WTC11 (cell line): ENCODE measurements at regions not wholly inside any gene's neighbourhood (a gene's known extent, or its start where the extent isn't known, plus 50 kb on each side); places are given as distances from the start of the nearest gene placed in this dataset.

Experiments used
- ATAC-seq: fragments of 200-7000 bp; cut with Tn5 transposase; 2 replicates; pipeline ENCODE4 v1.10.0; 2021; ENCODE audit warnings: mild to moderate bottlenecking, moderate library complexity
- CTCF ChIA-PET: fragments of 300-600 bp; sonication (Branson Sonifier 250); formaldehyde crosslinking; loops from one replicate; lab custom pipeline; 2021; ENCODE audit warnings: antibody characterized with exemption; lab: Charles Lee
- POLR2A ChIA-PET: fragments of 350-600 bp; sonication (Branson Sonifier 250); formaldehyde crosslinking; loops from one replicate; lab custom pipeline; 2021; ENCODE audit warnings: antibody characterized with exemption; lab: Charles Lee
- DNase-seq: peaks from one replicate; pipeline ENCODE4 v3.0.0; 2021; ENCODE audit warnings: low spot score
- H3K27ac Mint-ChIP-seq: 2 replicates; pipeline ENCODE4 v1.8.0; 2021; ENCODE audit warnings: mixed read lengths
- H3K27me3 Mint-ChIP-seq: 2 replicates; pipeline ENCODE4 v1.8.0; 2021; ENCODE audit warnings: low read depth, mild to moderate bottlenecking, moderate library complexity, mixed read lengths
- H3K36me3 Mint-ChIP-seq: 2 replicates; pipeline ENCODE4 v1.8.0; 2021; ENCODE audit warnings: mixed read lengths
- H3K4me1 Mint-ChIP-seq: 2 replicates; pipeline ENCODE4 v1.8.0; 2022; ENCODE audit warnings: mixed read lengths
- H3K4me3 Mint-ChIP-seq: 2 replicates; pipeline ENCODE4 v1.8.0; 2021; ENCODE audit warnings: mild to moderate bottlenecking, moderate library complexity, mixed read lengths
- H3K9me3 Mint-ChIP-seq: 2 replicates; pipeline ENCODE4 v1.8.0; 2021; ENCODE audit warnings: mixed read lengths
- ATF6 ChIP-seq: sonication (generic); formaldehyde crosslinking; IDR thresholded peaks from 2 replicates; pipeline ENCODE4 v1.8.1; 2023; ENCODE audit warnings: mild to moderate bottlenecking, missing genetic modification reagents
- CDX4 ChIP-seq: fragments of 250-450 bp; sonication (Bioruptor Pico); IDR thresholded peaks from 2 replicates; pipeline ENCODE4 v1.9.0; 2021; ENCODE audit warnings: moderate library complexity, mild to moderate bottlenecking, inconsistent platforms, borderline replicate concordance
- CREB1 ChIP-seq: sonication (generic); formaldehyde crosslinking; IDR thresholded peaks from 2 replicates; pipeline ENCODE4 v1.8.0; 2023; ENCODE audit warnings: mild to moderate bottlenecking, missing genetic modification reagents
- CREM ChIP-seq: sonication (generic); formaldehyde crosslinking; IDR thresholded peaks from 2 replicates; pipeline ENCODE4 v1.8.1; 2022; ENCODE audit warnings: mild to moderate bottlenecking, missing genetic modification reagents, moderate library complexity
- E2F5 ChIP-seq: sonication (generic); formaldehyde crosslinking; IDR thresholded peaks from 2 replicates; pipeline ENCODE4 v1.8.1; 2022; ENCODE audit warnings: mild to moderate bottlenecking, moderate library complexity, missing genetic modification reagents
- ERG ChIP-seq: fragments of 250-450 bp; sonication (Bioruptor Pico); IDR thresholded peaks from 2 replicates; pipeline ENCODE4 v1.8.0; 2021; ENCODE audit warnings: mild to moderate bottlenecking
- ESRRA ChIP-seq: sonication (generic); formaldehyde crosslinking; IDR thresholded peaks from 2 replicates; pipeline ENCODE4 v1.8.1; 2022; ENCODE audit warnings: mild to moderate bottlenecking, missing genetic modification reagents, borderline replicate concordance
- FOXP1 ChIP-seq: sonication (generic); formaldehyde crosslinking; IDR thresholded peaks from 2 replicates; pipeline ENCODE4 v1.8.0; 2022; ENCODE audit warnings: missing genetic modification reagents, mild to moderate bottlenecking, moderate library complexity, borderline replicate concordance
- FOXP4 ChIP-seq: sonication (generic); formaldehyde crosslinking; IDR thresholded peaks from 2 replicates; pipeline ENCODE4 v1.8.0; 2022; ENCODE audit warnings: mild to moderate bottlenecking, missing genetic modification reagents
- GTF2I ChIP-seq: fragments of 250-450 bp; sonication (Bioruptor Pico); conservative IDR thresholded peaks from 2 replicates; pipeline ENCODE4 v1.4.0; 2021; ENCODE audit warnings: mild to moderate bottlenecking
- HMGA2 ChIP-seq: fragments of 250-450 bp; sonication (Bioruptor Pico); IDR thresholded peaks from 2 replicates; pipeline ENCODE4 v1.4.0; 2021; ENCODE audit warnings: mild to moderate bottlenecking, moderate library complexity
- IRF2 ChIP-seq: sonication (generic); formaldehyde crosslinking; IDR thresholded peaks from 2 replicates; pipeline ENCODE4 v1.8.0; 2022; ENCODE audit warnings: low read depth, missing genetic modification reagents, borderline replicate concordance
- JAZF1 ChIP-seq: fragments of 250-450 bp; sonication (Bioruptor Pico); IDR thresholded peaks from 2 replicates; pipeline ENCODE4 v1.9.0; 2021; ENCODE audit warnings: moderate library complexity, mild to moderate bottlenecking, inconsistent platforms
- NFYB ChIP-seq: sonication (generic); formaldehyde crosslinking; conservative IDR thresholded peaks from 2 replicates; pipeline ENCODE4 v1.8.0; 2022; ENCODE audit warnings: low read depth, missing genetic modification reagents
- NR2C2 ChIP-seq: sonication (generic); formaldehyde crosslinking; IDR thresholded peaks from 2 replicates; pipeline ENCODE4 v1.8.0; 2022; ENCODE audit warnings: mild to moderate bottlenecking, missing genetic modification reagents
- NR3C1 ChIP-seq: sonication (generic); formaldehyde crosslinking; conservative IDR thresholded peaks from 2 replicates; pipeline ENCODE4 v1.8.1; 2023; ENCODE audit warnings: low read depth, mild to moderate bottlenecking, missing genetic modification reagents
- RELA ChIP-seq: sonication (generic); formaldehyde crosslinking; IDR thresholded peaks from 2 replicates; pipeline ENCODE4 v1.8.1; 2022; ENCODE audit warnings: missing genetic modification reagents, mild to moderate bottlenecking, borderline replicate concordance
- ZNF425 ChIP-seq: fragments of 250-450 bp; sonication (Bioruptor Pico); conservative IDR thresholded peaks from 2 replicates; pipeline ENCODE4 v1.9.0; 2021; ENCODE audit warnings: mild to moderate bottlenecking
- ZNF512 ChIP-seq: sonication (generic); formaldehyde crosslinking; IDR thresholded peaks from 2 replicates; pipeline ENCODE4 v1.8.1; 2022; ENCODE audit warnings: missing genetic modification reagents, borderline replicate concordance
- ZSCAN18 ChIP-seq: fragments of 250-450 bp; sonication (Bioruptor Pico); IDR thresholded peaks from 2 replicates; pipeline ENCODE4 v2.1.2; 2022; ENCODE audit warnings: mild to moderate bottlenecking, moderate library complexity

- no peaks in the 10 kb centered on the region for H3K36me3 Mint-ChIP-seq
- ChIA-PET CTCF (no interaction called here), POLR2A (no interaction called here)
- H3K27me3 Mint-ChIP-seq = peaks cover 33% of the 10 kb centered on the region
- TF ChIP-seq ZNF512 (CRISPR knock-in tag) = no peak
- no peak for TF ChIP-seq ATF6
- no peak for TF ChIP-seq GTF2I (CRISPR knock-in tag)
- TF ChIP-seq RELA (CRISPR knock-in tag) = no peak
- no peak for TF ChIP-seq FOXP1
- TF ChIP-seq CREM (CRISPR knock-in tag) = no peak
- no peak for TF ChIP-seq HMGA2 (CRISPR knock-in tag)
- no peak for TF ChIP-seq IRF2 (CRISPR knock-in tag)
- no peak for TF ChIP-seq FOXP4 (CRISPR knock-in tag)
- no peak for TF ChIP-seq NR2C2 (CRISPR knock-in tag)
- TF ChIP-seq NR3C1 = no peak
- TF ChIP-seq NFYB (CRISPR knock-in tag) = no peak
- TF ChIP-seq ESRRA (CRISPR knock-in tag) = no peak
- no peak for TF ChIP-seq JAZF1 (CRISPR knock-in tag)
- TF ChIP-seq E2F5 = no peak
- no peak for ATAC-seq
- H3K27ac Mint-ChIP-seq = no peak overlapping the region
- peaks cover 21% of the 10 kb centered on the region for H3K4me1 Mint-ChIP-seq
- no peak for DNase-seq
- H3K4me3 Mint-ChIP-seq = no peak overlapping the region
- H3K9me3 Mint-ChIP-seq = no peaks in the 10 kb centered on the region
Measured at GRCh38 chr1:194289569-194290266, 1103.3 kb upstream of the B3GALT2 start.

- ChIA-PET CTCF (no interaction called here), POLR2A (no interaction called here)
- H3K36me3 Mint-ChIP-seq = no peaks in the 10 kb centered on the region
- no peaks in the 10 kb centered on the region for H3K9me3 Mint-ChIP-seq
- no peak overlapping the region for H3K27ac Mint-ChIP-seq
- peaks cover 18% of the 10 kb centered on the region for H3K27me3 Mint-ChIP-seq
- DNase-seq (no peak), ATAC-seq (no peak)
- H3K4me3 Mint-ChIP-seq = no peak overlapping the region
- H3K4me1 Mint-ChIP-seq = peaks cover 17% of the 10 kb centered on the region
- TF ChIP-seq ZSCAN18 (CRISPR knock-in tag) (no peak), CREB1 (no peak), CDX4 (no peak), ERG (CRISPR knock-in tag) (no peak), ZNF425 (CRISPR knock-in tag) (no peak)
Measured at GRCh38 chr1:194288238-194288637, 1101.8 kb upstream of the B3GALT2 start.
